ENCODE measurements at regions not wholly inside any gene's neighbourhood (a gene's known extent, or its start where the extent isn't known, plus 50 kb on each side); places are given as distances from the start of the nearest gene placed in this dataset.

- no peak for TF ChIP-seq BHLHE40 (IDR thresholded peaks at IDR 0.05; ENCODE audit: borderline replicate concordance in 1 of 2, low read depth in 2 of 2, low read length in 1 of 2)
- no peak for TF ChIP-seq SPI1 (IDR thresholded peaks at IDR 0.05; ENCODE audit: borderline replicate concordance, insufficient read depth, low read depth, low read length)
- TF ChIP-seq CTCF (IDR thresholded peaks at IDR 0.05 in 2 of 3, conservative IDR thresholded peaks at IDR 0.05 in 1 of 3; ENCODE audit: control insufficient read depth in 2 of 3, extremely low read depth in 1 of 3, insufficient read depth in 1 of 3, low read depth in 3 of 3, low read length in 3 of 3), result no peak
- TF ChIP-seq SMAD1 (IDR thresholded peaks at IDR 0.05; ENCODE audit: low read depth, partially characterized antibody), result no peak
- TF ChIP-seq HDAC6 (IDR thresholded peaks at IDR 0.05; ENCODE audit: unreplicated experiment), result no peak
- no peak for TF ChIP-seq LARP7 (IDR thresholded peaks at IDR 0.05)
- no peak for TF ChIP-seq TBL1XR1 (IDR thresholded peaks at IDR 0.05; ENCODE audit: low read depth, low read length)
- no peak for TF ChIP-seq MAX (IDR thresholded peaks at IDR 0.05; ENCODE audit: low read depth, low read length)
- no peak for TF ChIP-seq CEBPZ (IDR thresholded peaks at IDR 0.05; ENCODE audit: low read depth, low read length)
- TF ChIP-seq MEF2A (IDR thresholded peaks at IDR 0.05; ENCODE audit: insufficient read depth, low read depth, low read length), result no peak
- no peak for TF ChIP-seq RFX5 (IDR thresholded peaks at IDR 0.05; ENCODE audit: low read depth, low read length)
- TF ChIP-seq EZH2 (IDR thresholded peaks at IDR 0.05; ENCODE audit: borderline replicate concordance, control insufficient read depth, low read depth, low read length), result no peak
Observed at GRCh38 chr3:153495422-153495821, 333.4 kb downstream of the RAP2B start.

Data from GM12878 (cell line).